H9 (cell line): ENCODE measurements at regions not wholly inside any gene's neighbourhood (a gene's known extent, or its start where the extent isn't known, plus 50 kb on each side); places are given as distances from the start of the nearest gene placed in this dataset.

Source experiments
- DNase-seq: peaks from one replicate; pipeline ENCODE4 v3.0.0-alpha.2; 2017
- H2AFZ ChIP-seq: one replicate; pipeline ENCODE4 v1.6.1; 2013; ENCODE audit warnings: mild to moderate bottlenecking, low read length, control low read depth, moderate library complexity
- H2AK5ac ChIP-seq: 2 replicates; pipeline ENCODE4 v1.6.1; 2013; ENCODE audit warnings: low read length, control low read depth, mixed read lengths; ENCODE audit not compliant: insufficient read length
- H2BK120ac ChIP-seq: one replicate; pipeline ENCODE4 v1.6.1; 2013; ENCODE audit warnings: low read depth, mild to moderate bottlenecking, low read length, control low read depth, inconsistent platforms; ENCODE audit not compliant: poor library complexity, severe bottlenecking
- H2BK12ac ChIP-seq: 2 replicates; pipeline ENCODE4 v1.6.1; 2013; ENCODE audit warnings: low read length, control low read depth, mixed read lengths, low read depth; ENCODE audit not compliant: insufficient read length
- H2BK15ac ChIP-seq: 2 replicates; pipeline ENCODE4 v1.6.1; 2013; ENCODE audit warnings: low read depth, low read length, control low read depth
- H2BK20ac ChIP-seq: one replicate; pipeline ENCODE4 v1.6.1; 2013; ENCODE audit warnings: low read depth, mild to moderate bottlenecking, low read length, control low read depth, inconsistent platforms; ENCODE audit not compliant: poor library complexity, severe bottlenecking
- H2BK5ac ChIP-seq: 2 replicates; pipeline ENCODE4 v1.6.1; 2013; ENCODE audit warnings: low read length, control low read depth, mixed read lengths; ENCODE audit not compliant: insufficient read length
- H3K14ac ChIP-seq: 2 replicates; pipeline ENCODE4 v1.6.1; 2013; ENCODE audit warnings: low read length, control low read depth; ENCODE audit not compliant: insufficient read depth
- H3K18ac ChIP-seq: 2 replicates; pipeline ENCODE4 v1.6.1; 2013; ENCODE audit warnings: low read depth, mild to moderate bottlenecking, mixed read lengths, low read length, control low read depth; ENCODE audit not compliant: insufficient read length
- H3K23ac ChIP-seq: 2 replicates; pipeline ENCODE4 v1.6.1; 2013; ENCODE audit warnings: low read length, control low read depth, mixed read lengths, low read depth; ENCODE audit not compliant: insufficient read length
- H3K23me2 ChIP-seq: 2 replicates; pipeline ENCODE4 v1.6.1; 2013; ENCODE audit warnings: low read depth, mild to moderate bottlenecking, mixed read lengths, low read length, control low read depth; ENCODE audit not compliant: insufficient read length, poor library complexity, severe bottlenecking
- H3K27ac ChIP-seq: 2 replicates; pipeline ENCODE4 v1.5.1; 2013; ENCODE audit warnings: low read length, control low read depth, mixed read lengths, low read depth; ENCODE audit not compliant: insufficient read length
- H3K27me3 ChIP-seq: 2 replicates; pipeline ENCODE4 v1.6.1; 2013; ENCODE audit warnings: low read length, control low read depth, inconsistent platforms; ENCODE audit not compliant: insufficient read depth
- H3K4ac ChIP-seq: 2 replicates; pipeline ENCODE4 v1.6.1; 2013; ENCODE audit warnings: low read depth, mild to moderate bottlenecking, control low read depth, inconsistent platforms, low read length, moderate library complexity
- H3K4me1 ChIP-seq: 2 replicates; pipeline ENCODE4 v1.6.1; 2013; ENCODE audit warnings: low read length, control low read depth, inconsistent platforms; ENCODE audit not compliant: insufficient read depth
- H3K4me2 ChIP-seq: 2 replicates; pipeline ENCODE4 v1.6.1; 2013; ENCODE audit warnings: low read length, control low read depth, mixed read lengths; ENCODE audit not compliant: insufficient read length, insufficient read depth
- H3K56ac ChIP-seq: 2 replicates; pipeline ENCODE4 v1.6.1; 2013; ENCODE audit warnings: low read depth, mild to moderate bottlenecking, mixed read lengths, low read length, control low read depth; ENCODE audit not compliant: insufficient read length
- H3K79me1 ChIP-seq: 2 replicates; pipeline ENCODE4 v1.6.1; 2013; ENCODE audit warnings: low read depth, mild to moderate bottlenecking, moderate library complexity, low read length, control low read depth, inconsistent platforms; ENCODE audit not compliant: insufficient read depth, poor library complexity, severe bottlenecking
- H3K79me2 ChIP-seq: 2 replicates; pipeline ENCODE4 v1.6.1; 2013; ENCODE audit warnings: low read length, control low read depth, inconsistent platforms; ENCODE audit not compliant: insufficient read depth
- H3K9ac ChIP-seq: 2 replicates; pipeline ENCODE4 v1.6.1; 2013; ENCODE audit warnings: low read length, control low read depth, mixed read lengths; ENCODE audit not compliant: insufficient read length; ENCODE audit errors: extremely low read depth
- H3K9me3 ChIP-seq: one replicate; pipeline ENCODE4 v1.6.1; 2013; ENCODE audit warnings: low read depth, low read length, inconsistent platforms; ENCODE audit not compliant: control insufficient read depth
- H3T11ph ChIP-seq: one replicate; pipeline ENCODE4 v1.6.1; 2013; ENCODE audit warnings: mild to moderate bottlenecking, low read length, control low read depth, inconsistent platforms
- H4K20me1 ChIP-seq: one replicate; pipeline ENCODE4 v1.6.1; 2013; ENCODE audit not compliant: control insufficient read depth, insufficient read length, insufficient read depth
- H4K5ac ChIP-seq: 2 replicates; pipeline ENCODE4 v1.6.1; 2013; ENCODE audit warnings: low read depth, mild to moderate bottlenecking, mixed read lengths, low read length, control low read depth; ENCODE audit not compliant: insufficient read length
- H4K8ac ChIP-seq: replicated peaks from 2 replicates; pipeline ENCODE4 v1.6.1; 2013; ENCODE audit warnings: low read length, control low read depth, mixed read lengths, low read depth; ENCODE audit not compliant: insufficient read length
- H4K91ac ChIP-seq: 2 replicates; pipeline ENCODE4 v1.6.1; 2013; ENCODE audit warnings: low read depth, mild to moderate bottlenecking, moderate library complexity, mixed read lengths, low read length, control low read depth; ENCODE audit not compliant: insufficient read length
- H3K27ac Mint-ChIP-seq, 3 experiments: 2 replicates in 2 of 3; 3 replicates in 1 of 3; pipeline ENCODE4 v1.8.0; 2020 to 2021; ENCODE audit warnings: mixed read lengths in 3 of 3, mild to moderate bottlenecking in 1 of 3, moderate library complexity in 1 of 3
- H3K27me3 Mint-ChIP-seq: 2 replicates; pipeline ENCODE4 v1.8.0; 2021; ENCODE audit warnings: low read depth, mild to moderate bottlenecking, moderate library complexity, mixed read lengths
- H3K36me3 Mint-ChIP-seq, 3 experiments: 2 replicates in 2 of 3; 3 replicates in 1 of 3; pipeline ENCODE4 v1.8.0; 2020 to 2021; ENCODE audit warnings: low read depth in 3 of 3, mixed read lengths in 3 of 3; ENCODE audit not compliant: insufficient read depth in 1 of 3
- H3K4me1 Mint-ChIP-seq, 2 experiments: 2 replicates each; pipeline ENCODE4 v1.8.0; 2020; ENCODE audit warnings: mixed read lengths in 2 of 2
- H3K4me3 Mint-ChIP-seq, 2 experiments: 2 replicates in 1 of 2; 3 replicates in 1 of 2; pipeline ENCODE4 v1.8.0; 2020 to 2021; ENCODE audit warnings: mild to moderate bottlenecking in 2 of 2, mixed read lengths in 2 of 2, moderate library complexity in 1 of 2
- H3K9me3 Mint-ChIP-seq, 2 experiments: 2 replicates in 1 of 2; 3 replicates in 1 of 2; pipeline ENCODE4 v1.8.0; 2020; ENCODE audit warnings: mild to moderate bottlenecking in 2 of 2, mixed read lengths in 2 of 2, moderate library complexity in 1 of 2
- CTCF ChIP-seq: fragments of 200-600 bp; sonication (generic); conservative IDR thresholded peaks from 3 replicates; pipeline ENCODE4 v1.8.0; 2021; ENCODE audit warnings: antibody characterized with exemption, mild to moderate bottlenecking
- WGBS: extraction: QIAGEN DNeasy Blood & Tissue Kit; methylation state at CpG from one replicate; pipeline ENCODE4 v1.1.7; 2013; ENCODE audit warnings: missing lambda C conversion rate, low lambda C conversion rate, mixed read lengths; ENCODE audit not compliant: insufficient read length; ENCODE audit errors: extremely low coverage; 5-methylcytosine and 5-hydroxymethylcytosine counted together

GRCh38 chr2:193303464-193303863, 1108.7 kb upstream of the TMEFF2 start:
- Histone ChIP-seq H3K79me1 (no peaks in the 10 kb centered on the region), H3K23me2 (no peaks in the 10 kb centered on the region), H2BK120ac (no peak overlapping the region), H3K14ac (no peak overlapping the region), H4K20me1 (no peaks in the 10 kb centered on the region), H3K23ac (no peak overlapping the region), H3K27ac (no peak overlapping the region), H3K56ac (no peak overlapping the region), H4K5ac (no peak overlapping the region), H3T11ph (no peak overlapping the region), H3K4ac (no peak overlapping the region), H4K91ac (no peak overlapping the region), H3K27me3 (no peaks in the 10 kb centered on the region), H2BK20ac (no peak overlapping the region), H3K9me3 (no peaks in the 10 kb centered on the region), H2BK5ac (no peak overlapping the region), H4K8ac (no peak overlapping the region), H3K4me1 (no peaks in the 10 kb centered on the region), H2BK15ac (no peak overlapping the region), H3K18ac (no peak overlapping the region), H2BK12ac (no peak overlapping the region), H3K9ac (no peak overlapping the region), H2AFZ (no peak overlapping the region), H3K4me2 (no peak overlapping the region), H2AK5ac (no peak overlapping the region), H3K79me2 (no peaks in the 10 kb centered on the region)
- Mint-ChIP-seq H3K27me3 (no peaks in the 10 kb centered on the region), H3K36me3 (no peaks in the 10 kb centered on the region), H3K27ac (no peak overlapping the region), H3K4me3 (no peak overlapping the region), H3K9me3 (no peaks in the 10 kb centered on the region), H3K4me1 (peaks cover 6 to 10% of the 10 kb centered on the region in 2 experiments)
- TF ChIP-seq CTCF: no peak
- DNase-seq: no peak
- WGBS: 100% methylated on average over 2 of the region's 2 CpGs
